HG03280 (cell line): ENCODE measurements at regions not wholly inside any gene's neighbourhood (a gene's known extent, or its start where the extent isn't known, plus 50 kb on each side); places are given as distances from the start of the nearest gene placed in this dataset.

Experiments
- ATAC-seq: cut with Tn5 transposase; IDR thresholded peaks from one replicate; pipeline ENCODE4 v1.9.1; 2021; ENCODE audit warnings: mild to moderate bottlenecking, moderate library complexity; ENCODE audit not compliant: unreplicated experiment

DNA sequence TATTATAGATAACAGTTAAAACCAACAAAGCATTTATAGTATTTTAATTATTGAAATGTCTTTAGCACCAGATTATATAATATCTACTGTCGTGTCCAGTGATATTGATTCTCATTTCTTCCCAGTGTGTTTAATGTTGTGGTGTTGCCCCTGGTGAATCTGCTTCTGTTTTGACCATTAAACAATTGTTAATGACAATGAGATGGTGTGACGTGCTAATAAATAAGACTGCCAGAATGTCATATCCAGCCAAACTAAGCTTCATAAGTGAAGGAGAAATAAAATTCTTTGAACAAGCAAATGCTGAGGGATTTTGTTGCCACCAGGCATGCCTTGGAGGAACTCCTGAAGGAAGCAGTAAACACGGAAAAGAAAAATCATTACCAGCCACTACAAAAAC, 480.0 kb upstream of the ROBO1 start:
- no peak for ATAC-seq

DNA sequence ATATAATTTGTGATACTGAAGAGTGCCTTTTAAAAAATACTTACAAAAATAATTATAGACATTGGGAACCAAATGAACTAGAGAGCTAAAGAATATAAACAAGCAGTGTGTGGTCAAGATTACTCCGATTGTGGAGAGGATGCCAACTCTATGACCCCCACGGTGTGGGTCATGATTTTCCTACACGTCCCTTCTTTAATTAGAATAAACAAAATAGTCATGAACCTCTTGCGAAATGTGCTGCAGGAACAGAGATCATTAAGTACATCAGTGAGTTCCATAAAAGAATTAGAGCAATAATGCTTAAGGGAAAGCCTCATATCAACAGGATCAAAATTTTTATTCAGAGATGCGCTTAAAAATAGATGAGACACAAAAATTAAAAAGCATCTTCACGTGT, 476.6 kb upstream of the ROBO1 start:
- ATAC-seq = no peak

DNA sequence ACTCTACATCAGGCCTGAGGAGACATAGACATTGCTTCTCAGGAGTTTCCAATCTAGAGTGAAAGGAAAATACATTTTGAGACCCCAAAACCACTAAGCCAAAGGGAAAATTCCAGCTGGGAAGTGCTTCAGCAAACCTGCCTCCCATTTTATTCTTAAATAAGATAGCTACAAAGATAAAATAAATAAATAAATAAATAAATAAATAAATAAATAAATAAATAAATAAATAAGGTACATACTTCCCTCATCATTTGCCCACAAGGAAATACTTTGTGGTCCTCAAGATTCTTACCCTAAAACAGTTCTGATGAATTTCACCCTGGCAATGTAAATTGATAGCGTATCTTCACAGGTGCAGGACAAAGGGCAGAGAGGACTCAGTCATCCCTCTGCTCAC, 474.0 kb upstream of the ROBO1 start:
- ATAC-seq = no peak

DNA sequence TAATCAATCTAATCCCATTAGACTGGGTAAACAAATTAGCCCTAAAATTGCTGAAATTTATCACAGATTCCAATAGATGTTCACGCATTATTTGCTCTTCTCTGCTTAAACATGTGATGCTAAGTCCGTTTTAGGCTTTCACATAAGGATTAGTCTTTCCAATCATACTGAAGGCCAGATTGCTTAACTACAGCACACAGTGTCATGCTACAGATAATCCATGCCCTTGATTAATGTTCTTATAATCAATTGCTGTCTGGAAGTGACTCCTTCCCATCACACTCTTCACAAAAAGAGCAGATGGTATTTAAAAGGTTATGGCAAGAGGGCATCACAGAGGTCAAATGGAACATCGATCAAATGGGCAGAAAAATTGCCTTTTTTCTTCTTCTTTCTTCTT, 471.5 kb upstream of the ROBO1 start:
- no peak for ATAC-seq

DNA sequence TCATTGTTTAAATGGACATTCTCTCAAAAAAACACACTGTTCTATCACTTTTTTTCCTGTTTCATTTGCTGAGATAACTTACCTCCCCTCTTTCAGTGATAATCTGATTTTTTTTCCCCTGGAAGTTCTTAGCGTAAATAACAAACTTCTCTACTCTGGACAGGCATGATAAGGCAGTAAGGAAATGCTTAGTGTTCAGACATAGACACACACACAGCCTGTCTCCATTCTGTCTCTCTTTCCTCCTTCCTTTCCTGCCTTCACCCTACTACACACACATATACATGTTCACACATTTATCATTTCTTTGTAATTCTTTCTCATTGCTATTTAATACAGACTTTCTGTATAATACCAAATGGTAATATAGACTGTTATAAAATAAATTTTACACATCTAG, 470.8 kb upstream of the ROBO1 start:
- ATAC-seq = no peak

DNA sequence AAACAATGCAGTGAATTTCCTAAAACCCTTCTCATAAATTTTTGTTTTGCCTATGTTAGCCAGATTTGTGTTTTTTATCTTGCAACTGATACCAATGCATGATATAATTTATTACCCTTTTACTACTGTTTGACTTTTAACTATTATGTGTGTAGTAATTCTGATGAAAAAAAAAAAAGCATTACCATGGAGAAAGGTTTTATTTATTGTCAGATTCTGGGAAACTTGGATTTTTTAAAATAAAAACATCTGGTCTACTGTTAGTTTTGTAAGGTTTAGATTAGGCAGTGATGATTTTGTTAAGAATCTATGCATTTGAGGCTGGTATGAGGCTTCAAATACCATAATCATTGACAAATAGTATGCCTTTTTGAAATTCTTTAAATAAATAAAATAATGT, 470.4 kb upstream of the ROBO1 start:
- ATAC-seq = no peak

DNA sequence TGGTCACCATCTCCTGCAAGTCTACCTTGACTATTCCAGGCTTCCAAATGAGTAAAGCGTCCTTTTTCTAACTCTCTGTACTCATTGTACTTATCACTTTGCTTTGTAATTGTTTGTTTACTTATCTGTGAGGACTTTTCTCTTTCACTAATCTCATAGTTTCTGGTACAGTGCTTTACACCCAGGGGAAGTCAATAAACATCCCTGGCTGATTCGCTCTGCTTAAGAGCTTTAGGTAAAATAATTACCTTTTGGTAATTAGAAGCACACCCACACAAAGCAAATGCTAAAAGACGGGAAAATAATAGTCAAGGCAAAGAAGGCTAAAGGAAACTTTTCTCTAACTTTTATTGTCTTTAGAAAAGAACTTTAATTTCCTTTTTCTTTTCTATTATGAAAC, 466.9 kb upstream of the ROBO1 start:
- no peak for ATAC-seq

DNA sequence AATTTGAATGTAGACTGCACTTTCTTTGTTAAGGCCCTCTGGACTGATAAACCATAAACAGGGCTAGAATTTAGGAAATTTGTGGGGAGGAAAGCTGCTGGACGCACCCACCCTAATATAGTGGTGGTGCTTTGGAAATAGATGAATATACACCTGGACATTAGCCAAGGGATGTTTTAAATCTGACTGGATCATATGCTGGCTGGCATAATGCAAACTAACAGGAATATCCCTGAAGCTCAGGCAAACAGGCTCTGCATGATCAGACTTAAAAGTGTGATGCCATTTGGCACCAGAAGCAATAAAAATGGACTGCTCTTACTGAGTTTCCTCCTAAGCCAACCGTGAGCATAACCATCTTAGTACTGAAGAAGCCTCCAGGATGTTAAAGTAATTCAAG, 465.8 kb upstream of the ROBO1 start:
- no peak for ATAC-seq

DNA sequence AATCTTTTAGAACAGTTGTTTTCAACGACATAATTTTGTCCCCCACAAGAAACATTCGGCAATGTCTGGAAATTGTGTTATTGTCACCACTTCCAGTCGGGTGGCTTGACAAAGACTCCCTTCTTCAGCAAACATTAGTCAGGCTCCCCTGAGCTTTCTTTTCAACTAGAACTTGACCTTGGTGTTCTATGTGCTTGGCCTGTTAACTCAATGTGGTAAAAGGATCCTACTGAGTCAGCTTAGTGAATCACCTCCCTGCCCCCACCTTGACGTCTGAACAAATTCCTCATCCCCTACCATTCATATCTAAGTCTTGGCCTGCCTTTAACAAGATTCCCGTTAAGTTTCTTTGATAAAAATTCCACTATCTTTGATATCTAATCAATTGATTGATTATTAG, 465.0 kb upstream of the ROBO1 start:
- ATAC-seq = no peak

DNA sequence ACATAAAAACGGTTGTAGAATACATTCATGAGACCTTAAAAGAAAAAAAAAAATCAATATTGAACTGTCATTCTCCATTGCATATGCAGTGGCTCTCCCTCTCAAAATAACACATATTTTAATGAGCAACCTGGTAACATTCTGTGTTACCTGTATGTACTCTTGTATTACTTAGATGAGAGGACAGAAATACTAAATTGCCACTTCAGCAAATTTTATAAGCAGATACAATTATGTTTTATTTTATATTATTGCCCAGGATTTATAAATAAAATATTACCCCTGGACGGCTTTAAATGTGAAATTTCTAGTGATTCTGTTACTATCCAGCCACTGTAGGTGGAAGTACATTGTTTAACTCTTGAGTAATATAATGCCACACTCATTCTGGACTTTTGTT, 463.2 kb upstream of the ROBO1 start:
- ATAC-seq = no peak

DNA sequence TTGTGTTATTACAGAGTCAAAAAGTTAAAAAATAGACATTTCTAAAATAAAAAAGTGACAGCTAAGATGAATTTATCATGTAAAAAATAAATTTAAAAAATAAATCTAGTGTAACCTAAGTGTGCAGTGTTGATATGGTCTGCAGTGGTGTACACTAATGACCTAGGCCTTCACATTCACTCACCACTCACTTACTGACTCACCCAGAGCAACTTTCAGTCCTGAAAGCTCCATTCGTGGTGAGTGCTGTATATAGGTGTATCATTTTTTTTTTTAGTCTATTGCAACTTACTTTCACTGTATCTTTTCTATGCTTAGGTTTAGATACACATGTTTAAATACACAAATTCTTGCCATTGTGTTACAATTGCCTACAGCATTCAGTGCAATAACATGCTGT, 459.4 kb upstream of the ROBO1 start:
- ATAC-seq = no peak

DNA sequence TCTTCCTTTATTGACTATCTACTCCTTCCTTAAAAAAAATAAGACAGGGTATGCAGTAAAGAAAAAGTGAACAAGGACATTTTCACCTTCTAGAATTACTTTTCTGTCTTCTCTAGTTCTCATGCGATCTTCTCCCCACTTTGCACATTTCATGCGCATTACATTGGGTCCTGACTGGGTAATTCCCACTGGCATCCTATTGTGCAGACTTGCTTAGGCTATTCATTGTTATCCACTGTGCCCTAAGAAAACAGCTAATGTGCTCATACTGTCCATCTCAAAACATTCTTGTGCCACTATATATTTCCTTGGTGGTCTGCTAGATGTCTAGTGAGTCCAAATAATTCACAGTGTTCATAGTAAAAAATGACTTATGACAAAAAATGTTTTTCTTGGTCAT, 447.4 kb upstream of the ROBO1 start:
- ATAC-seq = no peak

DNA sequence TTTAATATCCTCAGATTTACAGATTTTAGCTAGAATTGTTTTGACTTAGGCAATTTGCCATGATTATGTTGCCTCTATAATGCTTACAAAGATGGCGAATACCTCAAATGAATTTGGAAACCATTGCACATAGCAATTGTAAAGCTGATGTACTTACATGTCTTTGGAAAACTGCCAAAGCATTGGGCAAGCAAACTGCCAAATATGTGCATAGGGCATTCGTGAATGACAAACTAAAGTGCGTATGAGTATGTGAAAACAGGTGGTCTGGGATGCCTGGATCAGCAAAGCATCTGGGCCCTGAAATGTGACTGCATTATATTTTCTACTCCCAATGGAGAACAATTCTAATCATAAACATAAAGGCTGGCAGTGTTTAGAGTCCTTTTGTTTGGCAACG, 445.3 kb upstream of the ROBO1 start:
- no peak for ATAC-seq

DNA sequence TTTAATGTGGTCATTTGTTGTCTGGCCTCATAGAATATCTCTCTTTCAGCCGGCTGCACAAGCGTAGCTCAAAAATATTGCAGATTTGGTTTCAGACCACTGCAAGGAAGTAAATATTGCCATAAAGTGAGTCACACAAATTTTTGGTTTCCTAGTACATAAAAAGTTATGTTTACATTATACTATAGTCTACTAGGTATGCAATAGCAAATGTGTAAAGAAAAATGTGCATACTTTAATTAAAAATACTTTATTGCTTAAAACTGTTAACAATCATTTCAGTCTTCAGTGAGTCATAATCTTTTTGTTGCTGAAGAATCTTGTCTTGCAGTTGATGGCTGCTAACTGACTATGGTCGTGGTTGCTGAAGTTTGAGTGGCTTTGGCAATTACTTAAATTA, 425.1 kb upstream of the ROBO1 start:
- ATAC-seq = no peak

DNA sequence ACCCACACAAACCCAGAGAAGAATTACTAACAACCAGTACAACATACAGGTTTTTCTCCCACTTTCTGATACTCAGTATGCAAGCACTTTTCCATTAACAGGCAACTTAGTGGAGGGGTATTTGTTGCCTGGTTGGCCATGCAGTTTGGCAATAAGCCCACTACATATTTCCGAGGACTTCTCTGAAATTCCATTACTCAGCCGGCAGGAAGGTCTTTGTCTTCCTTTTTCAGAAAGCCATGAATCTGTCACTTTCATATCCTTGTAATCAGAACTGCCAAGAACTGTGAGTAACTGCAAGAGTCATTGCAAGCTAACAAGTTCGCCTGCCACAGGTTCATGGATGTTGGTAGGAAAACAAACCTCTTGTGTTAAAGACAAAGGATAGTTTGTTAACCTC, 422.3 kb upstream of the ROBO1 start:
- no peak for ATAC-seq

DNA sequence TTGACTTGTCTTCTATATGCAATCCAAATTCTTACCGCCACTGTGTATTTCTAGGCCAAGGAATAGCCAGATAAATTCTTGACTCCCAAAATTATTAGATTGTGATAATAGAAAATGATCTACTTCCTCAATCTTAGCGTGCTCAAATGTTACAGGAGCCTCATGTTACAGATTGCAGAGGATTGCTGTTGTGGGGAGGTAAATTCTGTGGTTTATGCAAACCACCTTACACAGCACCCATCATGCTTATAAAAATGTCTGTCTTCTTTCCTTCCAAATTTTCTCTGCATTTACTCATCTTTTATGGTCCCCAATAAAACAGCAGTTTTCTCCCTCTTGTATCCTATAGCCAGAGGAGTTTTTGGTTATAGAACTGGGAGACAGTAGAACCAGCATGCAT, 420.2 kb upstream of the ROBO1 start:
- no peak for ATAC-seq

DNA sequence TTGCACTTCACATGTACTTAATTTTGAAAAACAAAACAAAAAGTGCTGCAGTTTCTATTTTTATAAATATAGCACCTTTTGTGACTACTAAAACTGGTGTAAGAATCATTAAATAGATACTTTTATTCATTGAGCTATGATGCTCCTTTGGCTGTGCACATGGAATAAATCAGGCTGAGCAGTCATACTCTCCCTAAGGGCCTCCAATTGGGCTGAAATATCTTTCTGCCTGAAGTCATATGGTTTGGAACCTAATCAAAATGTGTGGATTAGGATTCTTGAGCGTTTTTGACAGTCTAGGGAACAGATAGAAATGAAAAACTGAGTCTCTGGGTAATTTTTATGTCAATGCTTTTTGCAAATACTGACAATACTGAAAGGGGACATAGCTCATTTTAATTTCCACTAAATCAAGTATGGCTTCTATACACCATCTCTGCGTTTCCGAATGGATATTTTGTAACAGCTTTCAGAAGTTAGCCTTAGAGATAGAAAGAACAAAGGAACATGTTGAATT, 392.2 kb upstream of the ROBO1 start:
- no peak for ATAC-seq

DNA sequence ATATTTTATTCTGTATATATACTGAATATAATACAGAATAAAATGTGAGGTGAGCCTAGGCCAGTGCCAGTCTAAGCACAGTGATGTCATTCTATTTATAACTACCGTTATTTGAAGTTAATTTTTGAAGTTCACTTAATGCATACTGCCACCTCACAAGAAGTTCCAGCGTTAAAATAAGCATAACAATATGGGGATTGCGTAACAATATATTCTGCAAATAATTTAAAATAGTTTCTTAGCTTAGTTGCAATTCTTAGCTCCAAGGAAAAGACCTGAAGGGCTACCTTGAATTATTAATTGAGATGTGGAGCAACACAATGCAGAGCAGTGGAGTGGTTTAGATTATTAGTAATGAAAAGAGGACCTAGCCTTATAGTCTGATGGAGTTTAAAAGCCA, 390.5 kb upstream of the ROBO1 start:
- no peak for ATAC-seq

DNA sequence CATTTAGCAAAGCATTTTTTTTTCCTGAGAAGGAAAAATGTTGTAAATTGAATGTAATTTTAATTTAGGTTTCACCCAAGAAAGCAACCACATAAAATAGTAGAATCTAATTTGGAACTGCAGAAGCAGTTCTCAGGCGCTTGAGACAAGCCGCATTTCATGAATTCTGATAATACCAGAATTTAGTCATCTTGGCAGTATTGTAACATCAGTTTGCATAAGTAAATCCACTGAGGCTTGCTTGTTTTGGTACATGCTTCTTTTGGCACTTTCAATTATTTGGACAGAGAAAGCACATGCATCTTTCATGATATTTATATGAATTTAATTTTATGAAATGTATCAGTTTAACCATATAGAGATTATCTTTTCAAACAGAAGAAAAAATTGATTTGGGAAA, 389.7 kb upstream of the ROBO1 start:
- ATAC-seq = no peak

DNA sequence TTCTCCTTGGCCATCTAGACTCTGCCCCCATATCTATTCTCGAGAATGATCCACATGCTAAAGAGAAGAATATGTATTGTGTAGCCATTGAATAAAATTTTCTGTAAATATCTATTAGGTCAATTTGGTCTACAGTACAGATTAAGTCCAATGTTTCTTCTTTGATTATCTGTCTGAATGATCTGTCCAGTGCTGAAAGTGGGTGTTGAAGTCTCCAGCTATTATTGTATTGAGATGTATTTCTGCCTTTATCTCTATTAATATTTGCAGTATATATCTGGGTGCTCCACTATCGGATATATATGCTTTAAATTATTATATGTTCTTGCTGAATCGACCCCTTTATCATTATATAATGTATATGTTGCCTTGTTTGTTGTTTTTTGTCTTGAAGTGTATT, 384.9 kb upstream of the ROBO1 start:
- ATAC-seq = no peak

DNA sequence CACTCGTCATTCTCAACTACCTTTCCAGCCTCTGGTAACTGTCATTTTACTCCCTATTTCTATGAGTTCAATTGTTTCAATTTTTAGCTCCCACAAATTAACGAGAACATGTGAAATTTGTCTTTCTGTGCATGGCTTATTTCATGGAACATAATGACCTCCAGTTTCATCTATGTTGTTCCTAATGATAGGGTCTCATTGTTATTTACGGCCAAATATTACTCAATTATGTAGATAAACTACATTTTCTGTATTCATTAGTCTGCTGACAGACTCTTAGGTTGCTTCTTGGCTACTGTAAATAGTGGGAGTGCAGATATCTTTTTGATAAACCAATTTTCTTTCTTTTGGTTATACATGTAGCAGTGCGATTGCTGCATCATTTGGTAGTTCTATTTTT, 374.9 kb upstream of the ROBO1 start:
- no peak for ATAC-seq

DNA sequence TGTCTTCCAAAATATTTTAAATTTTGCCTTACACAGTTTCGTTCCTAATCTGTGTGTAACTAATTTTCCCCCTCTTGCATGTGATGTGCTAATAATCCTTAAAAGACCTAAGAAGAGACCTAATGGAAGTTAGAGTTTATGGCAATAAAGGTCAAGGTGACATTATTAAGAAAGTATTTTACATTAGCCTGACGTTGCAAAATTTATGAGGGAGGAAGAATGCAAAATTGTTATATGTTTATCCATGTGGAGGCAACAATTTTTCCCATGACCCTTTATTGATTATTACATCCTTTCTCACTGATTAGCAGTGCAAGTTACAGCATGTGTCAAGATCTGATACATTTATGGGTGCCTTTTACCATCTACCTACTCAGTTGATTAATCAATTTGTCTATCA, 373.8 kb upstream of the ROBO1 start:
- no peak for ATAC-seq

DNA sequence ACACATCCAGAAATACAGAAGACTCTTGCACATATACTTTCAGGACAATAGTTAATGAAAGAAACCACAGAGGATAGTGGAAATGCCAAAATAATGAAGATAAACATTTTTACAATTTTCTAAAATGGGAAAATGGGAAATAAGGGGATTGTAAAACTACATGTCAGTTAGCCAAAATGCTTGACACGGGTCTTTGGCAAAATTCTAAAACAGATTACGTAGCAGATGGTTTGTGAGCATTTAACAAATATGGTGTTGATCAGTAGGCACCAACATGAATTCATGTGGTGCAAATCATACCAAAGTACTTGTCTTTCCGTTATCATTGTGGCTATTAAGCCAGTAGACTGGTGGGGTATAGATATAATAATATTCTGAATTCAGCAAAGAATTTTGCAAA, 348.5 kb upstream of the ROBO1 start:
- ATAC-seq = no peak

DNA sequence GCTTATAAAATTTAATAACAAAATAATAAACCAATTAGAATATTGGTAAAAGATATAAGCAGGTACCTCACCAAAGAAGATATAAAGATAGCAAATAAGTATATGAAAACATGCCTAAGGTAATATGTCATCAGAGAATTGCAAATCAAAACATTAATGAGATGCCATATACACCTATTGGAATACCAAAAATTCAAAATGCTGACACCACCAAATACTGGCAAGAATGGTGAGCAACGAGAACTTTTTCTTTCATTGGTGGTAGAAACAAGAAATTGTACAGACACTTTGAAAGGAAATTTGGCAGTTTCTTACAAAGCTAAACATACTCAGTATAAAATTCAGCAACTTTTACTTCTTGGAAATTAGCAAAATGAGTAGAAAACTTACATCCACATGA, 346.9 kb upstream of the ROBO1 start:
- no peak for ATAC-seq
